ENCODE measurements at regions not wholly inside any gene's neighbourhood (a gene's known extent, or its start where the extent isn't known, plus 50 kb on each side); places are given as distances from the start of the nearest gene placed in this dataset.
"Not testable (repeated sequence)": the region's sequence is repeated elsewhere in the genome, so short reads cannot be mapped to it uniquely, and the experiment has no call there.

DNA sequence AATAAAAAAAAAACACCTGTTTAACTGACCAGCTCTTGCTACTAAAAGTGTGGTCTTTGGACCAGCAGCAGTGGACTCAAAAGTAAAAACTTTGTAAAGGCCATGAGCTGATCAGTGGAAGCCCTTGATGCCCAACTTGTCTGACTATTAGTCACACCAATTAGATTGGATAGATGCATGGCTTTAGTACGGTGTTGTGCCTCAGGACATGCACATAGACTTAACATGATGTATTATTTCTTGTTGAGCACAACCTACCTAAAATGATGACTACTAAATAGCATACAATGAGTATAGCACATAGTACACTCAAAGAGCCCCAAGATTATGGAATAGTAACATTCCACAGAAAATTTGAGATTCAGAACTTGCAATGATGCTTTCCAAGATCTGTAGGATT, 95.1 kb upstream of the FIBIN start:
- DNase-seq (ENCODE audit: low read depth): no peak

DNA sequence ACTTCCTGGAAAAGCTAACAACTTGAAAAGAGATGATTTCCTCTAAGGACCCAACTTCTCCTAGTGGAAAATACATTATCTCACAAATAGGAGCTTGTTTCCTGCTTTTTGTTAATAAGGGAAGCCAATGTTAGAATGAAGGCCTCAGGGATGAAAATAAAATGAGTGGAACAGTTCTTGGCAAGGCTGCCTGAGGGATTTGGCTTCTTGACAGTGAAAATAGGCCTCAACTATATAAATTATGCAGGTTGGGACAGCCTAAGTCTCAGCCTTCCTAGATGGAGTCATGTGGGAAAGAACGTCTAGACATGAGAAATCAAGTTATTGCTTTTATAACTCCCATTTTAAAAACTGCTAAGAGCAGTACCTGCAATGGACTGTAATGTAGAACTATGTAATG, 92.8 kb upstream of the FIBIN start:
- DNase-seq (ENCODE audit: low read depth): no peak

DNA sequence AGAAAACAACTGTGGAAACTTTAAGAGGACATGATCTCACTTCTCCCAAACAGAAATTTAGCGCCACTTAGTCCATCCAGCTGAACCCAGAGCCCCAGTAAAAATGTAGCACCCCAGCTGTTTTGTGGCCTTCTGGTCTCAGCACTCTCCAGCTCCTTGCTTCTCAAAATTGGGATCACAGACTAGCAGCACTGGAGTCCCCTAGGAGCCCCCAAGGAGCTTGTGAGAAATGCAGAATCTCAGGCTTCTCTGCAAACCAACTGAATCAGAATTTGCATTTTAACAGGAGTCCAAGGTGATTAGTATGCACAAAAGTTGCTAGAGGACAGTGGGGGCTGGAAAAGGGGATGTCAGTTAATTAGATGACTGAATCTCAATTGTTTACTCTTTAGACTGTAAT, 89.8 kb upstream of the FIBIN start:
- DNase-seq (ENCODE audit: low read depth): no peak

DNA sequence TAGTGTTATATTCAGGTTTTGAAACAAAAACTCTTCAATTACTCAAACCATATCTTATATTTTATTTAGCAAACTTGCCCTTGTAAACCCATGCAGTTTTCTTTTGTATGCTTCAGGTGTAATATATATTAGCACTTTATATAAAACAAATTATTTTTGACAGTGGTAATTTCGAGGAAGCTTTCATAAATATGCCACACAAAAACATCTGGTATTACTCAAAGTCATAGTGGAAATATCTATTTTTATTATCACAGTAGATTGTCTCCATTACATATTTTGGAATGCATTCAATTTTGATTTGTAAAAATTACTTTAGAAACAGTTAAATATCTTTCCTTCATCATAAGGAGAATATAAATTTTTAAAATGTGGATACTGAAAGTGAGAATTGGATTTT, 89.1 kb upstream of the FIBIN start:
- no peak for DNase-seq (ENCODE audit: low read depth)

DNA sequence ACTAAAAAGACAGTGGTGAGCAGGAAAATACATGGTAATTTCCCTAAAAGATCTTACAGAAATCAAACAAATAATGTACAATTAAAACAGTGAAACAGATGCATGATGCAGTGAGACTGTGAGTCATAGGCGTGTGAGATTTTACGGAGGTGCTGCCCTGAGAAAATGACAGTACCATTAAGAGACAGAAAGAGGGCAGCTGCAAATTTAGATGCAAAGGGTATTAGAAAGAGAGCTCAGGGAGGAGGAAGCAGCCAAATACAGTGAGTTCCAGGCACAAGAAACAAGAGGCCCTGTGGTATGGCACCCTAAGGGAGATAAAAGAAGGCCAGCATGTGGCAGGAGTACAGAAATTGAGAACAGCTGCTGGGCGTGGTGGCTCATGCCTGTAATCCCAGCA, 88.5 kb upstream of the FIBIN start:
- DNase-seq (ENCODE audit: low read depth): peak; percentile 1

DNA sequence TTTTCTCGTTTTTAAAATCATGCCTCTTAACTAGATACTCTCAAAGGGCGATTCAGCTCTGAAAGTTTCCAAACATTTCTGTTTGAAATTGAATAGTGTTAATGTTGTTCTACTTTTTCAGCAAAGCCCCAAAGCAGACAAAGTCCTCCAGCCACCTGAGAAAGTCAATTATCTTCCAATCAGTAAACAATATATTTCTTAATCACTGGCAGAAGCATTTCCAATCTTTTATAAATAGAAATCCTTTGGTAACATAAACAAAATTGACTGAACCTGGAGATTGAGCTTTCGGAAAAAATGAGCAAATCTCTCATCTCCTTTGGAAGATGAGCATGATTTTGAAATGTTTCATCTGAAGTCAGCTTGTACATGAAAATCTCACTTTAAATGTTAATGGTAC, 84.4 kb upstream of the FIBIN start:
- no peak for DNase-seq (ENCODE audit: low read depth)

DNA sequence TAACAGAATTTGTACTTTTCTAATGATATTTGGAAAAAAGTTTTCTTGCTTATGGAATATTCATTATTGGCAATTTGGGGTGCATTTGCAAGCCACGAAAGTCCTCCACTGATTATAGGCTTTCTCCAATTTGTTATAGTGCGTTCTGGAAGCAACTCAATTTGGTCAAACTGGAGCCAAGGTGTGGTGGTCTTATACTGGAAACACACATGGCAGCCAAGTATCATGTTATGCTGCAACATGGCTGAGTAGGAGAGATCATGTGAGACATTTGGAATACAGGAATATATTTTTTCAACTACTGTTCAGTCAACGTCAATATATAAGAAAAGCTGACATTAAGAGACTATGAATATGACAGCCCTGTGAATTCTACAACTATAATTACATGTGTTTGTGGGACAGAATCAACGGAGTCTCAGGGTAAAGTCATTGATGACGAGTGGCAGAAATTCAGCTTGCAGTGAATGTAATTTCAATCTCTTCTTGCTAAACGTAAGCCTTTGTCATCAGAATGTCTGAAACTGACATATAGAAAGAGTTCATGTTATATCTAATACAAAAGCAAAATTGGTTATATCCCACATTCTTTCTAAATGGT, 83.8 kb upstream of the FIBIN start:
- DNase-seq (ENCODE audit: low read depth): no peak

DNA sequence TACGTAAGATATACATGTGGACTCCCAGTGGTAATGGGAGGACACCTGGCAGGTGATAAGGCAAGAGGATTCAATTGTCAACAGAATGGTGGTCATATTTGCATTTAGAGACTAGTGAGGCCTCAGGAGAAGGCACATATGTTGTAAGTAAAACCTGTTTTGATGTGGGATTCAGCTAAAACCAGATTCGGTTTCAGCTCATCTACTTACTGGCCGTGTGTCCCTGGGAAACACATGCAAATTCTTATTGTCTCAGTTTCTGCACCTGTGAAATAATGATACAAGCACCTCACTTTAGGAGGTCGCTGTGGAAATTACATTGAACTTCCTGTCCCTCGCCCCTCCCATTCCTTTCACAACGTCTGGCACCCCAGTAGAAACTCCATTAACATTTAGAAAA, 78.9 kb upstream of the FIBIN start:
- DNase-seq (ENCODE audit: low read depth): no peak

DNA sequence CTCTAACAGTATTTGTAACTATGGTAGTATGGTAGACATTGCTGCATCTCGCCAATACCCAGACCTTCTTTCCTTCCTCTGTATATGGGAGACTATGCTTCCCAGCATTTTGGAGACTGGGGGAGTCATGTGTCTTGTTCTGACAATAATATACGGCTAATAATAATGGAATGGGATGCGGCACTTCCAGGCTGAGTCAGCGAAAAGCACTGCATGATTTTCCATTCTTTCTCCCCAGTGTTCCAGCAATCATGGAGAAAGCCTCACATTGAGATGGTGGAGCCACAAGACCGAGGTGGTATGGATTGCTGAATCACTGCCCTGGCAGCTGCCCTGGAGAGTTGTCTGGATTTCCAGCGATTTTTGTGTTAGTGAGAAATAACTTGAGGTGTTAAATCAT, 77.1 kb upstream of the FIBIN start:
- DNase-seq (ENCODE audit: low read depth): no peak

DNA sequence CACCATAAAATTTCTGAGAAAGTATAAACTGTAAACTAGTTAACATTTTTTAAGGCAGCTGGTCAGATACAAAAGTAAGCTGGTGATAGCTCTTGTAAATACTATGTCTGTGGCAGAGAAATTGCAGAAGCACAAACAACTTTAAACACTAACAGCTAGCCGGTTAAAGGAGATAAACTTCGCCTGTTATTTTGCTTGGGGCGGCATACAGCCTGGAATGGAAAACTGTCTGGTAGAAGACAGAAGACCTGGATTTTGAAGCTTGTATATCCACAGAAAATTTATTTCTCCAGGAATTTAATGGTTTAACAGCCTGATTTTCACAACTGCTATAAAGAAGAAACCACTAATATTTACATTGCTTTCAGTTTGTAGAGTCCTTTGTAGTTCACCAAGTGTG, 65.3 kb upstream of the FIBIN start:
- DNase-seq (ENCODE audit: low read depth): no peak

DNA sequence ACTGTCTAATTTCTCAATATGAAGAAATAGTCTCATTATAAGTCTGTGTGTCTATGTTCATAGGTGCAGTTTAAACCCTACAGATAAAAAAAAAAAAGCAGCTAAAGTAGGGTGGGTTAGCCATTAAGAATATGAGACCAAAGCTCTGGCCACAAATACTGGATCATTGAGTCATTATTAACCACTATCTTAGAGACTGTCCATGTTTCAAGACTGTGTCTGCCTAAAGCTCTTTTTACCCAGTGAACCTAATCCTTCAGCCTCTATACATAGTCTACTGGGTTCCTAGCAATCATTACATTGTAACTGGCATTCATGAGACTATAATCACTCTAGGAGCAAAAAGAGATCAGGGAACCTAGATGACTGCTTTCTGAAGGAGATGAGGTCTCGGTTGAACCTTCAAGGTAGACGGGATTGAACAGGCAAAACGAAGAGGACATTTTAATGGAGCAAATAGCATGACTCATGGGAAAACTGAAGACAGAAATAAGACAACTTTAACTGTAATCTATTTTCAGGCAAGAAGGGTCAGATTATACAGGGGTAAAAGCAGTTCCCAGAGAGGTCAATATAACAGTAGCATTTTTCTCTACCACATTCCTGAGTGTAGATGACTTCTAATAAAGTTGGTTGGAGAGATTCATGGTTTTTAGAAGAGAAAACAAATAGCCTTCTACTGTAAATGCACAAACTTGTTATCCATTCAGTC, 64.0 kb upstream of the FIBIN start:
- DNase-seq (ENCODE audit: low read depth): no peak

DNA sequence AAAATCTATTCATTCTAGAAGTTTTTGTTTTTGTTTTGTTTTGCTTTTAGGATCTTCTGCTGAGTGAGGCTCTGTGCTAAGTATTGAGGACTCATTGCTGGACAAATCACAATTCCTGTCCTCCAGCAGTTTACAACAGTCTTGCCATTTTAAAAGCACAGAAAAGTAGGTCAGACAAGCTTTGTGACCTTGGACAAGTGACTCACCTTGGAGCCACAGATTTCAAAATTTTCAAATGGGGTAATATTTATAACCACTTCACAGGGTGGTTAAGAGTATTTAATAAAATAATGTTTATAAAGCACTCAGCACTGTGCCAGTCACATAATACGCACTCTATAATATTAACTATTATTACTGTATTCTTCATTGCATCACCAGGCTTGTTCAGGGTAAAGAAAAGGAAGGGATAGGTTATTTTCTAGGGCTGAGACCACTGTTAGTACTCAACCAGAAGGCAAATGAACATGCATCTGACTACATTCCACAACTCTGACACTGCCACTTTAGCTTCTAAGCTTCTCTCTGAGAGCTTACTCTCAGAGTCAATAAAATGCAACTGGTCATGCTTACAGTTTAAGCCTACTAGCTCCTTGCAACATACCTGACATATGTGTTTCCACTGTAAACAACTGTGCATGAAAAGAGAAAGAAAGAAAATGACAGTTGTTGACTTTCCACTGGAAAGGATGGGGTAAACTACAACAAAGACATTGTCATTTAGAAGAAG, 63.2 kb upstream of the FIBIN start:
- no peak for DNase-seq (ENCODE audit: low read depth)

DNA sequence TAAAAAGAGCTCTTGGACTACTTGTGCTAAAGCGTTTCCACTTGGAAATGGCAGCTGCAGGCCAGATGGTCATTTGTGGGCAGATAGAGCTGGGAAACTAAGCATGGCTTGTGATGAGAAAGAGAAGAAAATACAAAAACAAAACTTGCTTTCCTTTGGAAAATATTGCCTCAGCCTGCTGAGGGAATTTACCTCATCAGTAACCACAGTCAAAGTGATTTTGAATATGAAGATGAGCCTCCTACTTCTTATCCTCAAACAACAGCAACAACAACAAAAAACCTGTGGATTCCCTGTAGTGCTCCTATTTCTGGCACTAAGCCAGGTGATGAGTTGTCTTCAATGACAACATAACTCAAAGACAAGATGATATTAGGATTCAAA, 62.7 kb upstream of the FIBIN start:
- no peak for DNase-seq (ENCODE audit: low read depth)

DNA sequence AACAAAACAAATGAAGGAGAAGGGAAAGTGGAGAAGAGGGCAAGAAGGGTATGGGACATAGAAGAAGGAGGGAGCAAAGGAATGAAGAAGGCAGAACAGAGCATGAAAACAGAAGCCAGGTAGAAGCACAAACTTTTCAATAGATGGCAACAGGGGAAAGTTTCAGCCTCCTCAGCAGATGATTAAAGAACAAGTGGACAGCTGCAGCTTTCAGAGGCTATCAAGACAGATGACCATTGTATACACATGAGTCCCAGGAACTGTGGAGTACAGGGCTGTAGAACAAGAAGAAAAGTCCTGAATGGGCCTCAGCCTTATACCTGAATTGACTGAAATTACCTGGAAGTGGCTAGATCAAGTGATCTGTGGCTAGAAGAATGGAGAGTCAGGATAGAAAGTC, 62.0 kb upstream of the FIBIN start:
- DNase-seq (ENCODE audit: low read depth): no peak

DNA sequence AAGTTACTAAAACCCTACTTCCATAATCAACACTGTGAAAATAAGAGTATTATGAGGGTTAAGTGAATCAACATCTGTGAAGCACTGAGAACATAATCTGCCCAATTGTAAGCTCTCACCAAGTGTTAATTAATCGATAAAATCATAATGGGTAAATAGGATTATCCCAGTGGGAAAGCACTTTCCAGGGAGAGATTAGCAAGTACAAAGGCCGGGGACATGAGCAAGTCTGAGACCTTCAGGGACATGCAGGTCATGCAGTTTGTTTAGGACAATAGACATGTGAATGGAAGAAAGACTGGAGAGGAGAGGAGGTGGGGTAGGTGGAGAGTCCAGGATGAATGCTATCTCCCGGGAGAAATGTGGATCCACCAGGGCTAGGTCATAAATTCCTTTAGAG, 57.8 kb upstream of the FIBIN start:
- DNase-seq (ENCODE audit: low read depth): no peak

DNA sequence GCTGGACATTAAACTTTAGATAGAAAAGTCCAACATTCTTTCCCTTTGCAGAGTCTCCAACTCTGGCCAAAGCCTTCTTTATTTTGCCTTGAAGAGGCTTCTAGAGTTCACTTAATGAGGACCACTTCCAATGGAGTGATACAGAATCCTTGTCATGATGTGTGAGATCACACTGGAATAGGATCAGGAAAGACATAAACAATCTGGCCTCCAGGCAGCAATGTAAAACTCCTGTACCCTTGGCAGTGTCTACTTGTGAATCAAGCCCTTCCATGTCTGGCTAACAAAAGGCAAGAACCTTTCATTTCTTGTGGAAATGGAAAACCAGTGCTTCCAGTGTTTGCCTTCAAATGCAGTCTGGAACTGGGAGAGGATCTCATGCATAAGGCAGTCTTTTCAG, 56.5 kb upstream of the FIBIN start:
- no peak for DNase-seq (ENCODE audit: low read depth)

DNA sequence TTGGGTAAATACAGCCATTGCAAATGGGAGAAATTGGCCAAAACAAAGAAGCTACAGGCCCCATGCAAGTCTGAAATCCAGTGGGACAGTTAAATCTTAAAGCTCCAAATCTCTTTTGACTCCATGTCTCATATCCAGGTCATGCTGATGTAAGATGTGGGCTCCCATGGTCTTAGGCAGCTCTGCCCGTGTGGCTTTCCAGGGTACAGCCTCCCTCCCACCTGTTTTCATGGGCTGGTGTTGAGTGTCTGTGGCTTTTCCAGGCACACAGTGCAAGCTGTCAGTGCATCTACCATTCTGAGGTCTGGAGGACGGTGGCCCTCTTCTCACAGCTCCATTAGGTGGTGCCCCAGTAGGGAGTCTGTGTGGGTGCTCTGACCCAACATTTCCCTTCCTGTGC, 53.4 kb upstream of the FIBIN start:
- DNase-seq (ENCODE audit: low read depth): not testable (repeated sequence)

DNA sequence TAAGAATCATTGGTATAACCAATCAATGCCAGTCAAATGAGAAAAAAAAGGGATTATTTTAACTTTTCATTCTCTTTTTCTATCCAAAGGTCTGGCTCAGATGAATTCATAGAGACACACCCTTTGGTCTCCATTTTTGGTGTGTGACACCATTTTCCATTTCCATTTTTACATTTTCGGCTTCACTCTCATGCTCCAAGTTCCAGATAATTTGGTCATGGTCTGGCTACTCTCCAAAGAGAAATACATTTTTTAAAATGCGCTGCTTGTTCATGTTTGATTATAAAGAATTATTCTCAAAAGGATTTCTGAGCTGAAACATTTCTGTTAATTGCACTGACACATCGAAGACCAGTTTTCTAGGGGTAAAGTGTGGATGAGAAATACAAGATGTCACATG, 51.6 kb upstream of the FIBIN start:
- DNase-seq (ENCODE audit: low read depth): no peak

DNA sequence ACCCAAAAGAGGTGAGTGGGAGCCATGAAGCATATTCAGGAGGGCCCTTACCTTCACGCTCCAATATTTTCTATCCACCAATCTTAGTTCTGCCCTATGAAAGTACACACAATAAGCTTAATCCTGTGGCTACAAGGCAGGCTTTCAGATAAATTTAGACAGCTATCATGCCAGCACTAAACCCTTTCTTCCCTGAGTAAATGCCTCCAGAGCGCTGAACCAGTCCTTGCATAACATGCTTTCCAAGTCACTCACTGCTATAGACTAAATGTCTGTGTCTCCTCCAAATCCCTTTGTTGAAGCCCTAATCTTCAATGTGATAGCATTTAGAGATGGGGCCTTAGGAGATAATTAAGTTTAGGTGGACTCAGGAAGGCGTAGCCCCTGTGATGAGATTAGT, 50.3 kb upstream of the FIBIN start:
- no peak for DNase-seq (ENCODE audit: low read depth)

All from ELR (cell line).